K562 (cell line): ENCODE measurements at regions not wholly inside any gene's neighbourhood (a gene's known extent, or its start where the extent isn't known, plus 50 kb on each side); places are given as distances from the start of the nearest gene placed in this dataset.

ENCODE experiments used
- CBFA2T2 ChIP-seq: fragments of 450-650 bp; conservative IDR thresholded peaks from 2 replicates; pipeline ENCODE4 v1.6.1; 2017; ENCODE audit warnings: mild to moderate bottlenecking
- CHCHD3 ChIP-seq: fragments of 250-450 bp; sonication (Bioruptor Pico); IDR thresholded peaks from 2 replicates; pipeline ENCODE4 v2.1.2; 2022; ENCODE audit warnings: mild to moderate bottlenecking
- FOXK2 ChIP-seq, 2 experiments: fragments of 450-650 bp; IDR thresholded peaks in 1 of 2; conservative IDR thresholded peaks in 1 of 2; 2 replicates each; pipeline ENCODE4 v1.6.1; 2016; ENCODE audit warnings: low read depth in 2 of 2, mild to moderate bottlenecking in 1 of 2
- MCM3 ChIP-seq: fragments of 450-650 bp; IDR thresholded peaks from 2 replicates; pipeline ENCODE4 v1.6.1; 2016
- PCBP2 ChIP-seq: fragments of 200-400 bp; formaldehyde crosslinking; IDR thresholded peaks from 2 replicates; pipeline ENCODE4 v1.6.1; 2018; ENCODE audit warnings: low read length, low read depth, mild to moderate bottlenecking, moderate library complexity; ENCODE audit not compliant: poor library complexity, severe bottlenecking
- RAD21 ChIP-seq, 2 experiments: fragments of 250-450 bp in 1 of 2; fragments of 450-650 bp in 1 of 2; sonication (Bioruptor Pico) in 1 of 2; formaldehyde crosslinking in 1 of 2; IDR thresholded peaks in 1 of 2; conservative IDR thresholded peaks in 1 of 2; 2 replicates each; pipeline versions ENCODE4 v1.4.0 to v1.8.0; 2020 to 2022; ENCODE audit warnings: mild to moderate bottlenecking in 2 of 2, moderate library complexity in 1 of 2
- RBFOX2 ChIP-seq: fragments of 200-400 bp; formaldehyde crosslinking; IDR thresholded peaks from 2 replicates; pipeline ENCODE4 v1.6.1; 2017; ENCODE audit warnings: low read depth, mild to moderate bottlenecking, low read length, moderate library complexity
- SAFB ChIP-seq: fragments of 200-400 bp; formaldehyde crosslinking; IDR thresholded peaks from 2 replicates; pipeline ENCODE4 v1.6.1; 2017; ENCODE audit warnings: low read depth, low read length, borderline replicate concordance
- SMAD1 ChIP-seq: fragments of 150-350 bp; IDR thresholded peaks from 2 replicates; pipeline ENCODE4 v1.6.1; 2014; ENCODE audit warnings: low read length, low read depth; ENCODE audit not compliant: partially characterized antibody
- STAT5A ChIP-seq: IDR thresholded peaks from 2 replicates; pipeline ENCODE4 v1.6.1; 2012; ENCODE audit warnings: low read length, inconsistent platforms, borderline replicate concordance
- YY1 ChIP-seq, 3 experiments: IDR thresholded peaks; 2 replicates each; pipeline ENCODE4 v1.6.1; 2011; ENCODE audit warnings: low read length in 2 of 3, mild to moderate bottlenecking in 2 of 3, moderate library complexity in 2 of 3, borderline replicate concordance in 1 of 3, control low read depth in 1 of 3, low read depth in 1 of 3; ENCODE audit not compliant: insufficient read depth in 3 of 3, insufficient replicate concordance in 2 of 3, control insufficient read depth in 1 of 3, insufficient read length in 1 of 3; ENCODE audit errors: extremely low read depth in 1 of 3
- ZKSCAN3 ChIP-seq: fragments of 250-450 bp; sonication (Bioruptor Pico); IDR thresholded peaks from 2 replicates; pipeline ENCODE4 v1.4.0; 2020
- ZNF197 ChIP-seq: fragments of 200-800 bp; sonication (Bioruptor generic); IDR thresholded peaks from 2 replicates; pipeline ENCODE4 v1.6.1; 2016; ENCODE audit warnings: low read depth, missing genetic modification characterization, missing compliant biosample characterization
- ZNF212 ChIP-seq: fragments of 450-650 bp; formaldehyde crosslinking; IDR thresholded peaks from 2 replicates; pipeline ENCODE4 v1.4.0; 2020; ENCODE audit warnings: mild to moderate bottlenecking
- ZNF23 ChIP-seq: fragments of 250-450 bp; sonication (Bioruptor Pico); IDR thresholded peaks from 2 replicates; pipeline ENCODE4 v1.4.0; 2020; ENCODE audit warnings: mild to moderate bottlenecking
- TF ChIP-seq, protein P1 (sequence below): fragments of 250-450 bp; sonication (Bioruptor Pico); IDR thresholded peaks from 2 replicates; pipeline ENCODE4 v1.5.0; 2021
- TF ChIP-seq, protein P2 (sequence below): fragments of 200-800 bp; sonication (Bioruptor generic); IDR thresholded peaks from 2 replicates; pipeline ENCODE4 v1.6.1; 2017; ENCODE audit warnings: missing genetic modification characterization, missing compliant biosample characterization
- TF ChIP-seq, protein P3 (sequence below), 2 experiments: fragments of 450-650 bp in 1 of 2; IDR thresholded peaks; 2 replicates each; pipeline ENCODE4 v1.6.1; 2011 to 2017; ENCODE audit warnings: low read depth in 2 of 2, antibody characterized with exemption in 1 of 2, borderline replicate concordance in 1 of 2, low read length in 1 of 2, mild to moderate bottlenecking in 1 of 2, mixed read lengths in 1 of 2; ENCODE audit not compliant: control insufficient read depth in 1 of 2

DNA sequence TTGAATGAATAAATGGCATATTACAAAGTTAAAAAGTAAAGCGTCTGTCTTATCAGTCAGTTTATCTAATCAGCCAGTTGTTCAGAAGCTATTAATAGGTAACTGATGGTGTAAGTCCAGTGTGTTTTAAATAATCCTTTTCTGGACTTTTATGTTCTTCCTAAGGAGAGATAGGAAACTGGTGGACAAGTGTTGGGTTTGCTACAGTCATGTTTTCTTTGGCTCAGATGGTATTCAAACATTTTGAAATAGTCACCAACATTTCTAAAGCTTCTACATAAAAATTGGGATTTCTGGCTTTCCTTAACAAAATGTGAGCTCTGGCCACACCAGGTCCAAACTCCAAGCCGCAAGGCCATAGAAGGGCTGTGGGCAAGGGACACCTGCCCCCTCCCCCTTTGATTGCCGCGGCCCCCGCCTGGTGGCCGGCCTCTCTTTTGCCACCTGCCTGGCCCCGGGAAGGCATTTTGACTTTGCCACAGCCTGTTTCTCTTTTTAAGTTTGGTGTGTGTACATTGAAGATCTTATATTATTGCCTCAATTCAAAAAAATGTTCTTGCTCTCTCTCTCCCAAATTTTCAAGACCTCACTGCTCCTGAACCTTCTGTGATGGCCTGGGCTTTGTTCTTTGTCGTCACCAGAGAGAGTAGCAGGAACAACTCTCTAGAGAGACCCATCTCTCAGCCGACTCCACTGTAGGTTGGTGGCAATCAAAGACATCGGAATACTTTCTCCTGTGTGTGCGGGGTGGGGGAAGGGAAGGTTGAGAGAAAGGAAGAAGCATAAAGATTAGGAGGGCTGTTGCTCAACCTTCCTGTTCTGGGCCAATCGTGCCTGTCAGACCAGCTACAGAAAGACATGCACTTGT, 84.0 kb upstream of the ZNF217 start (continued):
- no peak for TF ChIP-seq ZKSCAN3
- TF ChIP-seq CHCHD3 (CRISPR knock-in tag) = no peak
- TF ChIP-seq FOXK2 (conservative IDR thresholded peaks at IDR 0.05 in 1 of 2, IDR thresholded peaks at IDR 0.05 in 1 of 2; ENCODE audit: low read depth in 2 of 2) = peak in 1 of 2 experiments; percentile 52; a peak in 1 of 4 replicates
- TF ChIP-seq PCBP2 = no peak
- TF ChIP-seq, protein P1, sequence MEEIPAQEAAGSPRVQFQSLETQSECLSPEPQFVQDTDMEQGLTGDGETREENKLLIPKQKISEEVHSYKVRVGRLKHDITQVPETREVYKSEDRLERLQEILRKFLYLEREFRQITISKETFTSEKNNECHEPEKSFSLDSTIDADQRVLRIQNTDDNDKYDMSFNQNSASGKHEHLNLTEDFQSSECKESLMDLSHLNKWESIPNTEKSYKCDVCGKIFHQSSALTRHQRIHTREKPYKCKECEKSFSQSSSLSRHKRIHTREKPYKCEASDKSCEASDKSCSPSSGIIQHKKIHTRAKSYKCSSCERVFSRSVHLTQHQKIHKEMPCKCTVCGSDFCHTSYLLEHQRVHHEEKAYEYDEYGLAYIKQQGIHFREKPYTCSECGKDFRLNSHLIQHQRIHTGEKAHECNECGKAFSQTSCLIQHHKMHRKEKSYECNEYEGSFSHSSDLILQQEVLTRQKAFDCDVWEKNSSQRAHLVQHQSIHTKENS (CRISPR knock-in tag) = no peak
- peak; percentile 58 for TF ChIP-seq RBFOX2
- peak; percentile 34; the same call in 1 of the 2 replicates for TF ChIP-seq STAT5A
- TF ChIP-seq SMAD1 = no peak
- TF ChIP-seq YY1 (IDR thresholded peaks at IDR 0.05; ENCODE audit: borderline replicate concordance in 1 of 3, control insufficient read depth in 1 of 3, extremely low read depth in 1 of 3, insufficient read depth in 3 of 3, insufficient read length in 1 of 3, insufficient replicate concordance in 2 of 3, low read depth in 1 of 3, low read length in 2 of 3) = no peak
- no peak for TF ChIP-seq ZNF23 (CRISPR knock-in tag)
- no peak for TF ChIP-seq ZNF212 (CRISPR knock-in tag)
- TF ChIP-seq MCM3 = no peak
- TF ChIP-seq RAD21 (CRISPR knock-in tag; conservative IDR thresholded peaks at IDR 0.05 in 1 of 2, IDR thresholded peaks at IDR 0.05 in 1 of 2) = peak; percentile 30 to 53; a peak in 3 of 4 replicates
- TF ChIP-seq, protein P2, sequence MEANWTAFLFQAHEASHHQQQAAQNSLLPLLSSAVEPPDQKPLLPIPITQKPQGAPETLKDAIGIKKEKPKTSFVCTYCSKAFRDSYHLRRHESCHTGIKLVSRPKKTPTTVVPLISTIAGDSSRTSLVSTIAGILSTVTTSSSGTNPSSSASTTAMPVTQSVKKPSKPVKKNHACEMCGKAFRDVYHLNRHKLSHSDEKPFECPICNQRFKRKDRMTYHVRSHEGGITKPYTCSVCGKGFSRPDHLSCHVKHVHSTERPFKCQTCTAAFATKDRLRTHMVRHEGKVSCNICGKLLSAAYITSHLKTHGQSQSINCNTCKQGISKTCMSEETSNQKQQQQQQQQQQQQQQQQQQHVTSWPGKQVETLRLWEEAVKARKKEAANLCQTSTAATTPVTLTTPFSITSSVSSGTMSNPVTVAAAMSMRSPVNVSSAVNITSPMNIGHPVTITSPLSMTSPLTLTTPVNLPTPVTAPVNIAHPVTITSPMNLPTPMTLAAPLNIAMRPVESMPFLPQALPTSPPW (CRISPR knock-in tag) = peak; percentile 65
- TF ChIP-seq ZNF197 (CRISPR knock-in tag) = no peak
- peak; percentile 24; the same call in 1 of the 2 replicates for TF ChIP-seq CBFA2T2
- no peak for TF ChIP-seq SAFB
- TF ChIP-seq, protein P3, sequence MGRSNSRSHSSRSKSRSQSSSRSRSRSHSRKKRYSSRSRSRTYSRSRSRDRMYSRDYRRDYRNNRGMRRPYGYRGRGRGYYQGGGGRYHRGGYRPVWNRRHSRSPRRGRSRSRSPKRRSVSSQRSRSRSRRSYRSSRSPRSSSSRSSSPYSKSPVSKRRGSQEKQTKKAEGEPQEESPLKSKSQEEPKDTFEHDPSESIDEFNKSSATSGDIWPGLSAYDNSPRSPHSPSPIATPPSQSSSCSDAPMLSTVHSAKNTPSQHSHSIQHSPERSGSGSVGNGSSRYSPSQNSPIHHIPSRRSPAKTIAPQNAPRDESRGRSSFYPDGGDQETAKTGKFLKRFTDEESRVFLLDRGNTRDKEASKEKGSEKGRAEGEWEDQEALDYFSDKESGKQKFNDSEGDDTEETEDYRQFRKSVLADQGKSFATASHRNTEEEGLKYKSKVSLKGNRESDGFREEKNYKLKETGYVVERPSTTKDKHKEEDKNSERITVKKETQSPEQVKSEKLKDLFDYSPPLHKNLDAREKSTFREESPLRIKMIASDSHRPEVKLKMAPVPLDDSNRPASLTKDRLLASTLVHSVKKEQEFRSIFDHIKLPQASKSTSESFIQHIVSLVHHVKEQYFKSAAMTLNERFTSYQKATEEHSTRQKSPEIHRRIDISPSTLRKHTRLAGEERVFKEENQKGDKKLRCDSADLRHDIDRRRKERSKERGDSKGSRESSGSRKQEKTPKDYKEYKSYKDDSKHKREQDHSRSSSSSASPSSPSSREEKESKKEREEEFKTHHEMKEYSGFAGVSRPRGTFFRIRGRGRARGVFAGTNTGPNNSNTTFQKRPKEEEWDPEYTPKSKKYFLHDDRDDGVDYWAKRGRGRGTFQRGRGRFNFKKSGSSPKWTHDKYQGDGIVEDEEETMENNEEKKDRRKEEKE (IDR thresholded peaks at IDR 0.05; ENCODE audit: borderline replicate concordance in 1 of 2, control insufficient read depth in 1 of 2, low read depth in 2 of 2, low read length in 1 of 2) = peak in 1 of 2 experiments; percentile 79; a peak in 1 of 4 replicates
